NCI-H146 treated with DMSO at 0.1 percent for 48 hours (cell line): ENCODE measurements at regions not wholly inside any gene's neighbourhood (a gene's known extent, or its start where the extent isn't known, plus 50 kb on each side); places are given as distances from the start of the nearest gene placed in this dataset.

Experiments
- DNase-seq: peaks from one replicate; lab custom pipeline; 2025; ENCODE audit not compliant: unreplicated experiment; lab: John Stamatoyannopoulos, UW

GRCh38 chr14:97878206-97878605, 1081.0 kb downstream of the VRK1 start:
- DNase-seq, result no peak

- DNase-seq, result no peak
Observed at GRCh38 chr14:97878727-97879126, 1081.5 kb downstream of the VRK1 start.

- no peak for DNase-seq
Observed at GRCh38 chr14:97887690-97888089, 1090.5 kb downstream of the VRK1 start.

- DNase-seq, result no peak
Observed at GRCh38 chr14:97888331-97888730, 1091.1 kb downstream of the VRK1 start.

GRCh38 chr14:97891515-97891914, 1094.3 kb downstream of the VRK1 start:
- no peak for DNase-seq

GRCh38 chr14:97894552-97894951, 1097.4 kb downstream of the VRK1 start:
- DNase-seq, result no peak

- DNase-seq, result no peak
Observed at GRCh38 chr14:97900196-97900854, 1103.1 kb downstream of the VRK1 start.

- DNase-seq, result no peak
Observed at GRCh38 chr14:97902630-97903029, 1105.4 kb downstream of the VRK1 start.

- no peak for DNase-seq
Observed at GRCh38 chr14:97903821-97904220, 1106.6 kb downstream of the VRK1 start.

GRCh38 chr14:97912217-97912616, 1115.0 kb downstream of the VRK1 start:
- DNase-seq, result no peak

GRCh38 chr14:97916100-97916499, 1118.9 kb downstream of the VRK1 start:
- no peak for DNase-seq

- no peak for DNase-seq
Observed at GRCh38 chr14:97916669-97917568, 1119.7 kb downstream of the VRK1 start.

GRCh38 chr14:97920201-97920600, 1123.0 kb downstream of the VRK1 start:
- DNase-seq, result no peak

- DNase-seq, result no peak
Observed at GRCh38 chr14:97921296-97921695, 1124.1 kb downstream of the VRK1 start.

- no peak for DNase-seq
Observed at GRCh38 chr14:97924922-97925613, 1127.9 kb downstream of the VRK1 start.

- DNase-seq, result no peak
Observed at GRCh38 chr14:97930166-97930565, 1133.0 kb downstream of the VRK1 start.

GRCh38 chr14:97931273-97931672, 1134.1 kb downstream of the VRK1 start:
- no peak for DNase-seq

GRCh38 chr14:97942921-97943320, 1145.7 kb downstream of the VRK1 start:
- no peak for DNase-seq

GRCh38 chr14:97943619-97944018, 1146.4 kb downstream of the VRK1 start:
- no peak for DNase-seq

- no peak for DNase-seq
Observed at GRCh38 chr14:97944380-97944779, 1147.2 kb downstream of the VRK1 start.

- DNase-seq, result no peak
Observed at GRCh38 chr14:97945631-97946030, 1148.4 kb downstream of the VRK1 start.

- DNase-seq, result no peak
Observed at GRCh38 chr14:97946240-97946639, 1149.1 kb downstream of the VRK1 start.
